DND-41 (cell line): ENCODE measurements at regions not wholly inside any gene's neighbourhood (a gene's known extent, or its start where the extent isn't known, plus 50 kb on each side); places are given as distances from the start of the nearest gene placed in this dataset.

Experiments
- ATAC-seq: fragments of 200-7000 bp; cut with Tn5 transposase; 3 replicates; pipeline ENCODE4 v1.9.1; 2021; ENCODE audit warnings: low read depth; ENCODE audit not compliant: insufficient read depth
- DNase-seq: peaks from one replicate; pipeline ENCODE4 v3.0.0-alpha.2; 2020
- H2AFZ ChIP-seq: 2 replicates; pipeline ENCODE4 v1.6.0; 2012; ENCODE audit warnings: low read depth, low read length
- H3K27ac ChIP-seq: 2 replicates; pipeline ENCODE4 v1.5.1; 2012; ENCODE audit warnings: low read length, inconsistent platforms
- H3K27me3 ChIP-seq: fragments of 200-600 bp; sonication (generic); 2 replicates; pipeline ENCODE4 v1.6.0; 2012; ENCODE audit warnings: low read length, mild to moderate bottlenecking, inconsistent platforms; ENCODE audit not compliant: insufficient read depth, poor library complexity
- H3K36me3 ChIP-seq: 2 replicates; pipeline ENCODE4 v1.5.1; 2012; ENCODE audit warnings: low read length, inconsistent platforms; ENCODE audit not compliant: insufficient read depth
- H3K4me1 ChIP-seq: 2 replicates; pipeline ENCODE4 v1.5.1; 2012; ENCODE audit warnings: mild to moderate bottlenecking, low read length; ENCODE audit not compliant: insufficient read depth
- H3K4me2 ChIP-seq: 2 replicates; pipeline ENCODE4 v1.6.0; 2012; ENCODE audit warnings: mild to moderate bottlenecking, moderate library complexity, low read length, inconsistent platforms; ENCODE audit not compliant: insufficient read depth
- H3K4me3 ChIP-seq, 2 experiments: fragments of 200-600 bp in 1 of 2; shearing (Covaris generic) in 1 of 2; 2 replicates each; pipeline ENCODE4 v1.5.1; 2012 to 2016; ENCODE audit warnings: inconsistent platforms in 2 of 2, low read length in 2 of 2, mild to moderate bottlenecking in 2 of 2, low read depth in 1 of 2, moderate library complexity in 1 of 2
- H3K79me2 ChIP-seq: 2 replicates; pipeline ENCODE4 v1.6.0; 2012; ENCODE audit warnings: low read length, inconsistent platforms; ENCODE audit not compliant: insufficient read depth
- H3K9ac ChIP-seq: 2 replicates; pipeline ENCODE4 v1.6.0; 2012; ENCODE audit warnings: low read depth, mild to moderate bottlenecking, inconsistent platforms, low read length, moderate library complexity
- H3K9me3 ChIP-seq: 2 replicates; pipeline ENCODE4 v1.5.1; 2012; ENCODE audit warnings: low read length, moderate library complexity, mild to moderate bottlenecking, inconsistent platforms; ENCODE audit not compliant: insufficient read depth, severe bottlenecking
- H4K20me1 ChIP-seq: 2 replicates; pipeline ENCODE4 v1.6.0; 2012; ENCODE audit warnings: low read length; ENCODE audit not compliant: insufficient read depth
- EZH2 ChIP-seq: IDR thresholded peaks from 3 replicates; pipeline ENCODE4 v1.6.1; 2012; ENCODE audit warnings: borderline replicate concordance, low read depth, mild to moderate bottlenecking, moderate library complexity, low read length, inconsistent platforms; ENCODE audit not compliant: severe bottlenecking
- TF ChIP-seq, protein P1 (sequence below): IDR thresholded peaks from 2 replicates; pipeline ENCODE4 v1.5.1; 2012; ENCODE audit warnings: borderline replicate concordance, low read length, moderate library complexity, mild to moderate bottlenecking; ENCODE audit not compliant: poor library complexity, severe bottlenecking; ENCODE audit errors: extremely low read depth

DNA sequence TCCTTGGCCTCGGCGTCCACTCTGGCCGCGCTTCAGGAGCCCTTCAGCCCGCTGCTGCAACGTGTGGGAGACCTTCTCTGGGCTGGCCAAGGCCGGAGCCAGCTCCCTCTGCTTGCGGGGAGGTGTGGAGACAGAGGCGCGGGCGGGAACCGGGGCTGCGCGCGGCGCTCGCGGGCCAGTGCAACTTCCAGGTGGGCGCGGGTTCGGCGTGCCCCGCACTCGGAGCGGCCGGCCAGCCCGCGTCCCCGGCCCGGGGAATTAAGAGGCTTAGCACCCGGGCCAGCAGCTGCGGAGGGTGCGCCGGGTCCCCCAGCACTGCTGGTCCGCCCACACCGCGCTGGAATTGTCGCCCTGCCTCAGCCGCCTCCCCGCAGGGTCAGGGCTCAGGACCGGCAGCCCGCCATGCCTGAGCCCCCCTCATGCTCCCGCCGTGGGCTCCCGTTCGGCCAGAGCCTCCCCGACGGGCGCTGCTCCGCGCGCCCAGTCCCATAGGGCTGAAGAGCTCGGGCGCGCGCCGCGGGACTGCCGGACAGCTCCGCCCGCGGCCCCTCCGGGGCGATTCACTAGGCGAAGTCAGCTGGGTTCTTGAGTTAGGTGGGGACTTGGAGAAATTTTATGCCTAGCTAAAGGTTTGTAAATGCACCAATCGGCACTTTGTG lies 673.9 kb downstream of the SLC16A7 start:
- H3K79me2 ChIP-seq: no peaks in the 10 kb centered on the region
- ATAC-seq (no peak), DNase-seq (no peak)
- H3K4me1 ChIP-seq: no peaks in the 10 kb centered on the region
- no peak overlapping the region for H3K4me3 ChIP-seq
- H2AFZ ChIP-seq: no peak overlapping the region
- no peak for TF ChIP-seq EZH2
- TF ChIP-seq, protein P1, sequence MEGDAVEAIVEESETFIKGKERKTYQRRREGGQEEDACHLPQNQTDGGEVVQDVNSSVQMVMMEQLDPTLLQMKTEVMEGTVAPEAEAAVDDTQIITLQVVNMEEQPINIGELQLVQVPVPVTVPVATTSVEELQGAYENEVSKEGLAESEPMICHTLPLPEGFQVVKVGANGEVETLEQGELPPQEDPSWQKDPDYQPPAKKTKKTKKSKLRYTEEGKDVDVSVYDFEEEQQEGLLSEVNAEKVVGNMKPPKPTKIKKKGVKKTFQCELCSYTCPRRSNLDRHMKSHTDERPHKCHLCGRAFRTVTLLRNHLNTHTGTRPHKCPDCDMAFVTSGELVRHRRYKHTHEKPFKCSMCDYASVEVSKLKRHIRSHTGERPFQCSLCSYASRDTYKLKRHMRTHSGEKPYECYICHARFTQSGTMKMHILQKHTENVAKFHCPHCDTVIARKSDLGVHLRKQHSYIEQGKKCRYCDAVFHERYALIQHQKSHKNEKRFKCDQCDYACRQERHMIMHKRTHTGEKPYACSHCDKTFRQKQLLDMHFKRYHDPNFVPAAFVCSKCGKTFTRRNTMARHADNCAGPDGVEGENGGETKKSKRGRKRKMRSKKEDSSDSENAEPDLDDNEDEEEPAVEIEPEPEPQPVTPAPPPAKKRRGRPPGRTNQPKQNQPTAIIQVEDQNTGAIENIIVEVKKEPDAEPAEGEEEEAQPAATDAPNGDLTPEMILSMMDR: no peak
- H3K9ac ChIP-seq: no peak overlapping the region
- no peak overlapping the region for H3K4me2 ChIP-seq
- no peaks in the 10 kb centered on the region for H3K36me3 ChIP-seq
- no peaks in the 10 kb centered on the region for H3K27me3 ChIP-seq
- no peaks in the 10 kb centered on the region for H4K20me1 ChIP-seq
- no peaks in the 10 kb centered on the region for H3K9me3 ChIP-seq
- H3K27ac ChIP-seq: no peak overlapping the region

DNA sequence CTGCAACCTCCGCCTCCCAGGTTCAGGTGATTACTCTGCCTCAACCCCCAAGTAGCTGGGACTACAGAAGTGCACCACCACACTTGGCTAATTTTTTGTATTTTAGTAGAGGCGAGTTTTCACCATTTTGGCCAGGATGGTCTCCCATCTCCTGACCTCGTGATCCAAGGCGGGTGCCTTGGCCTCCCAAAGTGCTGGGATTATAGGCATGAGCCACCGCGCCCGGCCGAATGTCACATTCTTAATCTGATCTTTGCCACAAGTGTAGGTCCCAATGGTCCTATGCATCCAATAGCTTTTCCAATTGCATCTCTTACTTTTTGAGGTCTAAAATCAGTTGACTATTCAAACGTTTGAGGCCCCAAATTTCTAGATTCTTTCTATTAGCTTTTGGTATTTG lies 676.0 kb downstream of the SLC16A7 start:
- H4K20me1 ChIP-seq: no peaks in the 10 kb centered on the region
- H3K36me3 ChIP-seq: no peaks in the 10 kb centered on the region
- no peak overlapping the region for H3K4me3 ChIP-seq
- ATAC-seq (no peak), DNase-seq (no peak)
- no peak for TF ChIP-seq EZH2
- TF ChIP-seq, protein P1: no peak
- no peak overlapping the region for H3K4me2 ChIP-seq
- H3K79me2 ChIP-seq: no peaks in the 10 kb centered on the region
- no peaks in the 10 kb centered on the region for H3K9me3 ChIP-seq
- no peak overlapping the region for H3K9ac ChIP-seq
- no peak overlapping the region for H3K27ac ChIP-seq
- no peaks in the 10 kb centered on the region for H3K4me1 ChIP-seq
- H3K27me3 ChIP-seq: no peaks in the 10 kb centered on the region
- no peak overlapping the region for H2AFZ ChIP-seq

DNA sequence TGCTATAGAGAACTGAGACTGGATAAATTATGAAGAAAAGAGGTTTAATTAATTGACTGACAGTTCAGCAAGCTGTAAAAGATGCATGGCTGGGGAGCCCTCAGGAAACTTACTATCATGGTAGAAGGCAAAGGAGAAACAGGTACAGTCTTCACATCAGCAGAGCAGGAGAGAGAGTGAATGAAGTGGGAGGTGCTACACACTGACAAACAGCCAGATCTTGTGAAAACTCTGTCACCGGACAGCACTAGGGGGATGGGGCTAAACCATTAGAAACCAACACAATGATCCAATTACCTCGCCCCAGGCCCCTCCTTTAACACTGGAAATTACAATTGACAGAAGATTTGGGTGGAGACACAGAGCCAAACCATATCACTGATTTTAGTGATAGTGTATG lies 682.4 kb downstream of the SLC16A7 start:
- Histone ChIP-seq H3K4me1 (no peaks in the 10 kb centered on the region), H3K27me3 (no peaks in the 10 kb centered on the region), H4K20me1 (no peaks in the 10 kb centered on the region), H3K9me3 (peaks cover 5% of the 10 kb centered on the region), H3K4me2 (no peak overlapping the region), H2AFZ (no peak overlapping the region), H3K36me3 (no peaks in the 10 kb centered on the region), H3K9ac (no peak overlapping the region), H3K79me2 (no peaks in the 10 kb centered on the region), H3K27ac (no peak overlapping the region), H3K4me3 (no peak overlapping the region)
- ATAC-seq (no peak), DNase-seq (no peak)
- TF ChIP-seq, protein P1: no peak
- no peak for TF ChIP-seq EZH2
